HG03439 (cell line): ENCODE measurements at regions not wholly inside any gene's neighbourhood (a gene's known extent, or its start where the extent isn't known, plus 50 kb on each side); places are given as distances from the start of the nearest gene placed in this dataset.

ENCODE experiments used
- ATAC-seq: cut with Tn5 transposase; IDR thresholded peaks from one replicate; pipeline ENCODE4 v1.9.1; 2021; ENCODE audit warnings: mild to moderate bottlenecking, moderate library complexity; ENCODE audit not compliant: unreplicated experiment

- ATAC-seq = no peak
Observed at GRCh38 chr17:63365366-63366240, 80.5 kb downstream of the CYB561 start.

- no peak for ATAC-seq
Observed at GRCh38 chr17:63366241-63366566, 79.9 kb downstream of the CYB561 start.

- ATAC-seq = no peak
Observed at GRCh38 chr17:63369233-63369632, 76.9 kb downstream of the CYB561 start.

GRCh38 chr17:63370696-63371095 is 75.4 kb downstream of the CYB561 start:
- no peak for ATAC-seq

- ATAC-seq = no peak
Observed at GRCh38 chr17:63376949-63377348, 69.2 kb downstream of the CYB561 start.

- no peak for ATAC-seq
Observed at GRCh38 chr17:63378411-63379375, 67.4 kb downstream of the CYB561 start.

GRCh38 chr17:63379636-63380035 is 66.5 kb downstream of the CYB561 start:
- no peak for ATAC-seq

GRCh38 chr17:63381101-63381729 is 64.9 kb downstream of the CYB561 start:
- ATAC-seq = no peak

GRCh38 chr17:63382136-63382535 is 64.0 kb downstream of the CYB561 start:
- no peak for ATAC-seq
